ENCODE measurements at regions not wholly inside any gene's neighbourhood (a gene's known extent, or its start where the extent isn't known, plus 50 kb on each side); places are given as distances from the start of the nearest gene placed in this dataset.

GRCh38 chr5:2255915-2256690 is 373.4 kb upstream of the IRX4 start:
- no peak for DNase-seq

DNA sequence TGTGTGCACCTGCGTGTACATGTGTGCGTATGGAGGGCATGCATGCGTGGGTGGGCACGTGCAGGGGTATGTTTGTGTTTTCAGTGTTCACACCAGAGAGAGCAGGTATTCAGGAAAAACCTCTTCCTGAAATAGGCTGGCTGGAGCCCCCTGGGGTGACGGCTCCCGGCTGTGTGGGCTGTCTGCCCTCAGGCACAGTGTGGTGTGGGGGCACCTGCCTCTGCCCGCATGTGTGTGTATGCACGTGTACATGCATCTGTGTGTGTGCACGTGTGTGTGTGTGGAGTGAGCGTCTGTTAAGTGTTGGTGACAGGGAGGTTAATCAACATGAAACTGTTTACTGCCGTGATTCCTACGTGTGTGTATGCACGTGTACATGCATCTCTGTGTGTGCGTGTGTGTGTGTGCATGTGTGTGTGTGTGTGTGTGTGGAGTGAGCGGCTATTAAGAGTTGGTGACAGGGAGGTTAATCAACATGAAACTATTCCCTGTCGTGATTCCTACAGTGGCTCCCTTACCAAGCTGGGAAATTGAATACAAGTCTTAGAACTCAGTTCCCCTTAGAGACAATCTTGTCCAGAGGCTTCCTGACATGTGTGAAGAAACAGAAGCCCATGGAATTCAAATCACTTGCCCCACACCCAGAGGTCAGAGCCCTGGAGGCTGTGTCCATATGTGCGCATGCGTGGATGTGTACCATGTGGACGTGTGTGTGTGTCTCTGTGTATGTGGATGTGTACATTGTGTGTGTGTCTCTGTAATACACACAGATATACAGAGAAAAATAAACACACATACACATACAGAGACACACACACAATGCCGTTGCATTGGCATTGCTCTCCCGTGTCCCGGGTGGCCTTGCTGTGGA is 372.4 kb upstream of the IRX4 start:
- DNase-seq: no peak

DNA sequence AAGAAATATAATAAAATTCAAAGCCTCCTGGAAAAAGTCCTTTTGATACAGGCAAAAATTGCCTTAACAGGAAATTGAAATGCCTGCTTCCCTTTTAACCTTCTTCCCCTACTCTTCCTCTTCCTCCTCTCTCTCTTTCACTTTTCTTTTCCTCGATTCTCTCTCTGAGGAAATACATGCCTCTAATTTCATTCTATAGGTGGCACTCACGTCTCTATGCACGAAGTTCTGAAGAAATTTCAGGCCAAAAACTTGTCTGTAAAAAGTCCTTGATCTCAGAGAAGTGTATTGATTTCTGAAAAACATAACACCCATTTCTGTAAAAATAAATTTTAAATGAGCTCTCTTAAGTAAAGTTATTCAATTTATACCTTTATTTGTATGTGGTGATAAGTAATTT is 371.7 kb upstream of the IRX4 start:
- DNase-seq: no peak

- no peak for DNase-seq
These were observed 370.6 kb upstream of the IRX4 start for GRCh38 chr5:2253040-2253975.

GRCh38 chr5:2251751-2252150 is 369.0 kb upstream of the IRX4 start:
- no peak for DNase-seq

DNA sequence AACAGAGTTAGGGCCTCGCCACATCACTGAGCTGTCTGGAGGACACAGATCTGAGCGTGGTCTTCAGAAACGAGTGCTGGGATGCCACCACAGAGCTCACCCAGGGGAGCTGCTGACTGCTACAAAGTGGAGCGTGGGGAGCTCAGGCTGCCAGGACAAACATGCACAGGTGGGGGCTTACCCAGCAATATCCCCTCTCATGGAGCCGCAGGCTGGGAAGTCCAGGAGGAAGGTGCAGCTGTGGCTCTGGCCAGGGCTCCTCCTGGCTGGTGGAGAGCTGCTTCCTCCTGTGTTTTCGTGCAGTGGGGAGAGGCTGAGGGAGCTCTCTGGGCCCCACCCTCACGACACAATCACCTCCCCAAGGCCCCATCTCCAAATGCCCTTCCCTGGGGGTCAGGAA is 368.6 kb upstream of the IRX4 start:
- no peak for DNase-seq

DNA sequence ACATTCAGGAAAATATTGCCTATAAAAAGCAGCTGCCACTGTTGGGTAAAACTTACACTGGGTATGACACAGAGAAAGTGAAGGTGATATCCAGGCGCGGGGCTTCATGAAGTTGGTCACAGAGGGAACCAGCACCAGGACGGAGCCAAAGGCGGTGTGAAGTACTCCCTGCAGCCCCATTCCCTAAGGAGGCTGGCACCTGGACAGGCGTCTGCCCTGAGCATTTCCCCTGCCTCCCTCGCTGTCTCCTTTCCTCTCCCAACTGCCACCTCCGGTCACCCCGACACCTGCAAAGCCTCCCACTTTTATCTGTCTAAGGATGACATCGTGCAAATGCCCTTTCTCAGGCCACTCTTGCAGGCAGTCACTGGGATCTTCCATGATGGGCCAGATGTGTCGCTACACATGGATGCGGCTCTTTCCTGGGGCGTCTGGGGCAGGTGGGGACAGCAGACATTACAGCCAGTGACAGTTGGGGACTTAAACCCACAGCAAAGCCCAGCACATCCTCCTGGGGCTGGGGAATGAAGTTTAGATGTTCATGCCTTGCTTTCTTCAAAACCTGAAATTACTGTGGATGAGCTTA is 367.7 kb upstream of the IRX4 start:
- no peak for DNase-seq

GRCh38 chr5:2249442-2249841 is 366.7 kb upstream of the IRX4 start:
- no peak for DNase-seq

DNA sequence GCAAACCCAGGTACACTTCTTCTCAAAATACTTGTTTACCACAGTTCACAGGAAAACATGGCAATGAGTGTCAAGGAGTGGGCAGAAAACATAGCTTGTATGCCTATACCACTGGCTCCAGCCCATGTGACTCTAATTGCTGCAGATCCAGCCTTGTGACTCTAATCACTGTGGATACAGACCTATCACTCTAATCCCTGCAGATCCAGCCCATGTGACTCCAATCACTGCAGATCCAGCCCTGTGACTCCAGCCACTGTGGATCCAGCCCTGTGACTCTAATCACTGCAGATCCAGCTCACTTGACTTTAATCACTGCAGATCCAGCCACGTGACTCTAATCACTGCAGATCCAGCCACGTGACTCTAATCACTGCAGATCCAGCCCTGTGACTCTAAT is 366.3 kb upstream of the IRX4 start:
- no peak for DNase-seq

DNA sequence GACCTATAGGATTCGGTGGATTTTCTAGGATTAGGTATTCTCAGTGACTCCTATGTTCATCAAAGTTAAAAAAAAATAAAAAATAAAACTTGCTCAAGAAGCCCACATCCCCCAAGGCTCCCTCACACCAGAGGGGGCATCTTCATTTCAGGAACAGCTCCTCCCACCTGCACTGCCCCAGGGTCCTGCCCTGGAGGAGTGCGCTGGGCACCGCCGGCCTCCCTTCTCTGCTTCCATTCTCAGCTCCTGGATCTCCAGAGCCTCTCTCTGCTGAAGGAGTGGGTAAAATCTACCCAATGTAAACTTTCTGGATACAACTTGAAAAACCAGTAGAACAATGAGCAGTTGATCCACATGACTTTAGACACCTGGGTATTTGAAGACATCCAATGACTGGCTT is 359.8 kb upstream of the IRX4 start:
- DNase-seq: no peak

GRCh38 chr5:2241842-2242241 is 359.1 kb upstream of the IRX4 start:
- no peak for DNase-seq

DNA sequence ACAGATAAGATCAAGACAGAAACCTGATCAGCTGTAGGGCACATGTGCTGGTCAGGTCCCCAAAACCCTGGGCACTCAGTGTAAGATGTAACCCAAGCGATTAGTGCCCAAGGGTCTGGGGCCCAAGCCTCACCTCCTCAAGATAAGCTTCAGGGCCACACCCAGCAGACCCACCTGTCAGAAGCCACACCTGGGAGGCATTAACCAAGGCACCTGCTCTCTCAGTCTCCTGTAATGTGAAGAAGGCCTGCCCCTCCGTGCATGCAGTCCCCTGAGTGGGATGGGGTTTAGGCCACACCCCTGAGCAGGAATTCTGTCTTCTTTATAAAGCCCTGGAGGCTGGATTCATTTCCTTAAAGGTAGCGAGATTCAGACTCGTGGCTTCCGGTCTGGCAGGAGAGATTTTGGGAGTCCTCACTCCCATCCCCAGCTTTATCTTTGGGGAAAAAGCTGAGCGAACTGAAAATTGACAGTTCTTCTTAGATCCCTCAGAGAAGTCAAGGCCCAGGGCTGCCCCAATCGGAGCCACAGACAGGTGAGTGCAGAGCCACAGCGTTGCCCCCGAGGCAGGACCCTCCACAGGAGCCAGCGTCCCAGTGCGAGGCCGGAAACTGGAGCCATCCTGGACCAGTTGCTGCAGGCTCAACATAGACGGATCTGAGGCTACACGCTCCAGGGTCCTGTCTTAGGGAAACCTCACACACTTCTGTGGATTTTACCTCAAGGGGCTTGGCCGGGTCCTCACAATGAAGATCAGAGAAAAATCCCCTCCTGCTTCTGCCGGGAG is 357.6 kb upstream of the IRX4 start:
- no peak for DNase-seq

DNA sequence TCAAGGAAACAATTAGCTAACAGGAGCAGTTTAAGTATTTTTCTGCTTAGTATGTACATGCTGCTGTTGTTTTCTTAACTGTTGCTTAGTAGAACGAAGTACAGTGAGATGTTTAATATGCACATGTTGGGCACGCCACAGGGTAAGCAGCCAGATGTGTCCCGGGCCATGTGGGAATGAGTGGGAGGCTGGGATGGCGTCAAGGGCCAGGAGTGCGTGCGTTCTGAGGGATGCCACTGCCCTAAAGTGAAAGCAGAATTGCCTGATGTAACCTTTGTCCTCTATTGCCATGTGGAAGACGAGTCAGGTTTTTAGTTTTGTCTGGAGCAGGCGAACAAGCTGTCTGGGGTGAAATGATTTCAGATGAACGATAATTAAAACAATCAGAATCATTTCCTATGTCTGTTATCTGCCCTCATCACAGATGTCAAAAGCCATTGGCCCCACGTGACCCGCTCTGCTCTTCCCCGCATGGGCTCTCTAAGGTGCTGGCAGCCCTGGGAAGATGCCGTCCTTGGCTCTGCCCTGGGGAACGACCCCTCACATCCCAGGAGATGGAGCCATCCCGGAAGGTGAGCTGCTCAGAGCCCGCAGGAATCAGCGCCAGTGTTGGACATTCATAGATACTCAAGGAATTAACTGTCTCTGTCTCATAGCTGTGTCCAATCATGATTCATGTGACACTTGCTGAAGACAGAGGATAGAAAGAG is 356.6 kb upstream of the IRX4 start:
- DNase-seq: no peak

DNA sequence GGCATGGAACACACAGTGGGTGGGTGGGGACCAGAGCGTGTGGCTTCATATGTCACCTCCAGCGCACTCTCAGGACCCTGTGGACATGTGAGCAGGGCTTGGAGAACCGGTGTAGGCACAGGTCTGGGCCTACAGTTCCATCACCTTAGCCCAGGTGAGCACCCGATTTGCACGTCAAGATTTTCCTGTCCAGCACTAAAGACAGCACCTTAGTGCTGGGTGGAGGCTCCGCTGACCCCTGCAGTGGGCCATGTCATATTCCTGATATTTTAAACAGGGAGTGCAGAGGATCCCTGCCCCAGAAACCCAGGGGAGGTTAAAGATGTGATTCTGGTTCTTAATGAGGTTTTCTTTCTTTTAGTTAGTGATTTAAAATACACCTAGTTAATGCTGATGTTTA is 356.0 kb upstream of the IRX4 start:
- DNase-seq: no peak

DNA sequence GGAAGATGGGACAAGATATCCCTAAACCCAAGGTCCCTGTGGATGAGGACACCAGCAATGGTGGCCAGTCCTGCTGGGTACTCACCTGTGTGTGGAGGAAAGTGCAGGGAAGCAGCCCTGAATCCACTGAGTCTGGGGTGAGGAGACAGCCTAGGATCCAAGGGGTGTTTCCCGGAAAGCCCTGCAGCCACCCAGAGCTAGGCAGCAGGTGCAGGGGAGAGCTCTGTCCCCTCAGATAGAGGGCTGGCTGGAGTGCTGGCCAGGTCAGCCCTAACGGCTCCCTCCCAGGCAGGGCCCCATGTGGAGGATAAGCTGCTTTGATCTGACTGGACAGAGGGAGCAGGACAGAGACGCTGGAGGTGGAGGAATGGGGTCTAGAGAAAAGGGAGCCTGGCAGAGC is 344.7 kb upstream of the IRX4 start:
- no peak for DNase-seq

DNA sequence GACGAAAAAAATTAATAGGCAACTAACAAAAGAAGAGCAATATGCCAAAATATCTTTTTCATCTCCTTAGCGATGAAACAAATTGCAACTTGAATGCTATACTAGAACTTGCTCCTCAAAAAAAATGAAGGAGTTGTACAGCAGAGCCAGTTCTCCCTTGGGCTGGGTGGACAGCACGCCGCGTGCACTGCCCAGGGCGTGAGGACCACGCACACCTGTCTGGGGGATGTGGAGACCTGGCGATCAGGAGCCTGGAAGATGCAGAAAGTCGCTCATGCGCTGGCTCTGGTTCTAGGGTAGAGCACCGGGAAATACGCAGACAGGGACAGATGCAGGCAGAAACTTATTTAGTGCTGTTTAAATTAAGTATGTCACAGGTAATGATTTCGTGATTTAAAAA is 342.0 kb upstream of the IRX4 start:
- DNase-seq: no peak

DNA sequence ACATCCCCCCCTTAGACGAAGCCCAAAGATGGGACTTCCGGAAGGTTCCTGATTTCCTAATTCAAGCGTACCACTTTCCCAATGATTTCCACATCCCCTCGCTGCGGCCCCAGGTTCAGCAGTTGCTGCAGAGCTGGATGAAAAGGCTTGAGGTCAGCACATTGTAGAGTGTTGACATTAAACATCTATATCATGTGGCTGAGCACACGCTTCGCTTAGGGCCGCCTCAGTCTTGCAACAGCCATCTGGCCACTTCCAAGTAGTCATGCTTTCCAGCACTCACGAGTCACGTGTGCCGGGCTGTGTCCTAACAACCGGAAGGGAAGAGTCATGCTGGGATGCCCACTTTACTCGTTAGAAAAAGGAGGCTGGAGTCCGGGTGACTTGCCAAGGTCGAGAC is 340.6 kb upstream of the IRX4 start:
- DNase-seq: peak; percentile 43 to 66

DNA sequence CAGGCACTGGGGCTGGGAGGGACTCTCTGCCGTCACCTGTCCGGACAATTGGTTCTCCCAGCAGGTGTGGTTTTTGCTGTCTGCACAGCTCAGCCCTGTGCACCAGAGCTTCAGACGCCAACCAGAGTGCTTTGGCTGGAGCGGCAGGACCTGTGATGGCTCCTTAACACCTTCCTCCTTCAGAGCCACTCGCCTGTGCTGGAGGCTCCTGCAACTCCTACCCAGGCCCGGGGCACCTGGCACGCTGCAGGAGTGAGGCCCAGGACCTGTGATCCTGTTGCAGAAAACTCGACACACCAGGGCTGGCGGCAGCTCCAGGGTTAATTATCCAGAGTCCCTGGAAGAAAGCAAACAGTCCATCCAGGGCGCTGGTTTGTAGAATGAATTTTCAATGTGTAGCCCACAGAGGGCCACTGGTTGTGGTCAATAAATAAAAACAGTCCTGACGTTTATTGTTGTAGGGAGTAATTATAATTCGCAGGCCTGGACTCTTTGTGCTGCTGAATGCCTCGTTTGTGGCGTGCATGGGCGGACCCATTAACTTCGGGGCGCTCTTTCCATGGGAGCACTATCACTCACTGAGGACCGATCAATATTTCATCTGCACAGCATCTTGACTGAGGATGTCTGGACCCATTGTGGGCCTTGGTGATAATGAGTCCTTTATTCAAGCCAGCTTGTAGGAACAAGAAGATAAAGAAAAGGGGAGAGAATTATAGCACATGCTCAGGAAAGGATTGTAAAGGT is 339.7 kb upstream of the IRX4 start:
- DNase-seq: no peak

DNA sequence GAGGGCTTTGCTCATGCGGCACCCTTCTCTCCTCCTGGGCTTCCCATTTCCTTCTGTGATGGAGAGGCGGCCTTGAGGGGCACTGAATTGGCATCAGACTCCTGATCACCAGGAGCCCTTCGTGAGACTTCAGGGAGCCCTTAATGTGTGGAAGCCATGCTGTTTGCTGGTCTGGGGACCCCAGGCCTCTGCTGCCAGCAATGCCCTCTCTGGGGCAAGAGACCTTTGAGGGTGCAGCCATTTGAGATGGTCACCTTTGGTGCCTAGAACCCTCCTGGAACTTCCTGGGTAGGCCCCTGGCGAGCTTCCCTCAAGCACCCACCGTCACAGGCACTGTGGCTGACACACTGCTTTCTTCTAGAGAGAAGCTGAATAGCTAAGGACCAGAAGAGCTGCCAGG is 338.7 kb upstream of the IRX4 start:
- DNase-seq: no peak

- DNase-seq: no peak
These were observed 338.0 kb upstream of the IRX4 start for GRCh38 chr5:2220741-2221140.

All from SHP77 (cell line).